ENCODE measurements at regions not wholly inside any gene's neighbourhood (a gene's known extent, or its start where the extent isn't known, plus 50 kb on each side); places are given as distances from the start of the nearest gene placed in this dataset.

GRCh38 chr20:51219544-51219943 is 196.6 kb upstream of the KCNG1 start:
- H3K27ac Mint-ChIP-seq: no peak overlapping the region
- peaks cover 12% of the 10 kb centered on the region for H3K9me3 Mint-ChIP-seq
- H3K36me3 Mint-ChIP-seq (ENCODE audit: low read depth): peaks cover 1% of the 10 kb centered on the region
- H3K4me3 Mint-ChIP-seq: no peak overlapping the region
- peaks cover 14% of the 10 kb centered on the region for H3K4me1 Mint-ChIP-seq (ENCODE audit: low read depth)
- intact Hi-C loops (cut with micrococcal nuclease): no loop called here
- peaks cover 26% of the 10 kb centered on the region for H3K27me3 Mint-ChIP-seq (ENCODE audit: insufficient read depth)
- no peak for DNase-seq (ENCODE audit: low spot score)

- Mint-ChIP-seq H3K9me3 (peaks cover 12% of the 10 kb centered on the region), H3K27ac (no peak overlapping the region), H3K36me3 (ENCODE audit: low read depth) (peaks cover 1% of the 10 kb centered on the region), H3K4me3 (no peak overlapping the region), H3K27me3 (ENCODE audit: insufficient read depth) (peaks cover 26% of the 10 kb centered on the region), H3K4me1 (ENCODE audit: low read depth) (peaks cover 14% of the 10 kb centered on the region)
- intact Hi-C loops (cut with micrococcal nuclease): no loop called here
- no peak for DNase-seq (ENCODE audit: low spot score)
Measured at GRCh38 chr20:51218603-51219002, 195.7 kb upstream of the KCNG1 start.

DNA sequence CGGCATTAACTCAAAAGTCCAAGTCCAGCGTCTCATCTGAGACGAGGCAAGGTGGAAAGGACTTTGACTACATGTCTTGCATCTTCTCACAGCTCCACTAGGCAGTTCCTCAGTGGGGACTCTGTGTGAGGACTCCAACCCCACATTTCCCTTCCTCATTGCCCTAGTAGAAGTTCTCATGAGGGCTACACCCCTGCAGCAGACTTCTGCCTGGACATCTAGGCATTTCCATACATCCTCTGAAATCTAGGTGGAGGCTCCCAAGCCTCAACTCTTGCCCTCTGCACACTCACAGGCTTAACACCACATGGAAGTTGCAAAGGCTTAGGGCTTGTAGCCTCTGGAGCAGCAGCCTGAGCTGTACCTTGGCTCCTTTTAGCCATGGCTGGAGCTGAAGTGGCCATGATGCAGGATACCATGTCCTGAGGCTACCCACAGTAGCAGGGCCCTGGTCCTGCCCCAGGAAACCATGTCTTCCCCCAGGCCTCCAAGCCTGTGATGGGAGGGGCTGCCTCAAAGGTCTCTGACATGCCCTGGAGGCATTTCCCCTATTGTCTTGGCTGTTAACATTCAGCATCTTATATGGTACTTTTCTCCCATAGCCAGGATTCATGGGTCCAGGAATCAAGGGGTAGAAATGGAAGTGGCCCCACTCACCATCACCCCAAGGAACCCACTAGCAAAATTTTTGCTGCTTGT is 194.6 kb upstream of the KCNG1 start:
- DNase-seq (ENCODE audit: low spot score): no peak
- peaks cover 19% of the 10 kb centered on the region for H3K27me3 Mint-ChIP-seq (ENCODE audit: insufficient read depth)
- intact Hi-C loops (cut with micrococcal nuclease): no loop called here

GRCh38 chr20:51216850-51217249 is 193.9 kb upstream of the KCNG1 start:
- Mint-ChIP-seq H3K4me3 (no peak overlapping the region), H3K9me3 (peaks cover 12% of the 10 kb centered on the region), H3K4me1 (ENCODE audit: low read depth) (peaks cover 12% of the 10 kb centered on the region), H3K27ac (no peak overlapping the region), H3K36me3 (ENCODE audit: low read depth) (peaks cover 1% of the 10 kb centered on the region), H3K27me3 (ENCODE audit: insufficient read depth) (peaks cover 19% of the 10 kb centered on the region)
- no peak for DNase-seq (ENCODE audit: low spot score)
- intact Hi-C loops (cut with micrococcal nuclease): no loop called here

More for the DNA sequence above, 194.6 kb upstream of the KCNG1 start:
- Mint-ChIP-seq H3K4me3 (no peak overlapping the region), H3K27ac (no peak overlapping the region), H3K36me3 (ENCODE audit: low read depth) (peaks cover 1% of the 10 kb centered on the region), H3K9me3 (peaks cover 12% of the 10 kb centered on the region), H3K4me1 (ENCODE audit: low read depth) (peaks cover 14% of the 10 kb centered on the region)

DNA sequence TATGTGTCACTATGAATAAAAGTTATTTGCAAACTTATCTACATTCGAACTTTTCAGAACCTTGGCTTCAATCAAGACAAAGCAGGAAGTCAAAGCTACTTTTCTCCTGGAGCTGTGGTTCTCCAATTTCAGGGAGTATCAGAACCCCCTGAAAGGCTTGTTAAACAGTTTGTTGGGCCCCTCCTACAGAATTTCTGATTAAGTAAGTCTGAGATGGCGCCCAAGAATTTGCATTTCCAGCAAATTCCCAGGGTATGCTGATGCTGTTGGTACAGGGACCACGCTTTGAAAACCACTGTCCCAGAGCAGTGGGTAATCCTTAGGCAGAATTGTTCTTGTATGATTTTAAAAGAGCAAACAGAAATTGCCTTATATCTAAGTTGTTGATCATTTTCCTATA is 189.9 kb upstream of the KCNG1 start:
- Mint-ChIP-seq H3K4me3 (no peak overlapping the region), H3K4me1 (ENCODE audit: low read depth) (no peaks in the 10 kb centered on the region), H3K9me3 (peaks cover 12% of the 10 kb centered on the region), H3K36me3 (ENCODE audit: low read depth) (peaks cover 1% of the 10 kb centered on the region), H3K27ac (no peak overlapping the region), H3K27me3 (ENCODE audit: insufficient read depth) (peaks cover 25% of the 10 kb centered on the region)
- intact Hi-C loops (cut with micrococcal nuclease): no loop called here
- DNase-seq (ENCODE audit: low spot score): no peak

DNA sequence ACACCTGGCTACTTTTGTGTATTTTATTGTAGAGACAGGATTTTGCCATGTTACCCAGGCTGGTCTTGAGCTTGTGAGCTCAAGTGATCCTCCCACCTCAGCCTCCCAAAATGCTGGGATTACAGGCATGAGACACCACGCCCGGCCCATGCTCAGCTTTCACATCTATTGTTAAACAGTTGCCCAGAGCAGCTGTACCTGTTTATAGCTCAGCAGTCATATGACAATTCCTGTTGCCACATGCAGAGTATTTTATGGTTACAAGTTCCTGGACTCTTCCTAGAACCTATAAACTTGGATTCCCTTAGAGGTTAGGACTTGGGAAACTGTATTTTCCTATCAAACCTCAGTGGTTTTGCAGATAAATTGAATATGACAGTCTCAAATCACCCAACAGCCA is 188.3 kb upstream of the KCNG1 start:
- intact Hi-C loops (cut with micrococcal nuclease): no loop called here
- no peak overlapping the region for H3K27ac Mint-ChIP-seq
- H3K4me1 Mint-ChIP-seq (ENCODE audit: low read depth): no peaks in the 10 kb centered on the region
- H3K36me3 Mint-ChIP-seq (ENCODE audit: low read depth): no peaks in the 10 kb centered on the region
- H3K4me3 Mint-ChIP-seq: no peak overlapping the region
- H3K9me3 Mint-ChIP-seq: no peaks in the 10 kb centered on the region
- peaks cover 26% of the 10 kb centered on the region for H3K27me3 Mint-ChIP-seq (ENCODE audit: insufficient read depth)
- DNase-seq (ENCODE audit: low spot score): no peak

GRCh38 chr20:51210084-51210483 is 187.2 kb upstream of the KCNG1 start:
- no peaks in the 10 kb centered on the region for H3K9me3 Mint-ChIP-seq
- H3K4me1 Mint-ChIP-seq (ENCODE audit: low read depth): no peaks in the 10 kb centered on the region
- no peak for DNase-seq (ENCODE audit: low spot score)
- no peak overlapping the region for H3K27ac Mint-ChIP-seq
- H3K27me3 Mint-ChIP-seq (ENCODE audit: insufficient read depth): peaks cover 27% of the 10 kb centered on the region
- no peaks in the 10 kb centered on the region for H3K36me3 Mint-ChIP-seq (ENCODE audit: low read depth)
- no peak overlapping the region for H3K4me3 Mint-ChIP-seq
- intact Hi-C loops (cut with micrococcal nuclease): no loop called here

- no peak for DNase-seq (ENCODE audit: low spot score)
- Mint-ChIP-seq H3K4me3 (no peak overlapping the region), H3K27ac (no peak overlapping the region), H3K27me3 (ENCODE audit: insufficient read depth) (peaks cover 27% of the 10 kb centered on the region), H3K36me3 (ENCODE audit: low read depth) (no peaks in the 10 kb centered on the region), H3K4me1 (ENCODE audit: low read depth) (no peaks in the 10 kb centered on the region), H3K9me3 (no peaks in the 10 kb centered on the region)
- intact Hi-C loops (cut with micrococcal nuclease): no loop called here
Measured at GRCh38 chr20:51208162-51208561, 185.3 kb upstream of the KCNG1 start.

DNA sequence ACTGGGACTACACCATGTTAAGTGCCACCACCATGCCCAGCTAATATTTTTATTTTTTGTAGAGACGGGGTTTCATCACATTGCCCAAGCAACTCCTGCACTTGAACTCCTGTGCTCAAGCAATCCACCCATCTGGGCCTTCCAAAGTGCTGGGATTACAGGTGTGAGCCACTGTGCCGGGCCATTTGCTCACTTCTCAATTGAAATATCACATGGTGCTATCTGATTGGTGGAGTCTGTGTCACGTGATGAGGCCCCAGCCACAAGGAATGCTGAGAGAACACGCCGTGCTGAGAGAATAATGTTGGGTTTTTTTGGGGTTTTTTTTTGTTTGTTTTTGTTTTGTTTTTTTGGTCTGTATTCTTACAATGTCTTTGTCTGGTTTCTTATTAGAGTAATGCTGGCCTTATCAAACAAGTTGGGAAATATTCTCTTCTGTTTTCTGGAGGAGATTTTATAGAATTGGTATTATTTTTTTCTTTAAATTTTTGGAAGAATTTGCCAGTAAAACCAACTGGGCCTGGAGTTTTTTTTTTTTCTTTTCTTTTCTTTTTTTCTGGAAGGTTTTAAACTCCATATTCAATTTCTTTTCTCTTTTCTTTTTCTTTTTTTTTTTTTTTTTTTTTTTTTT is 183.2 kb upstream of the KCNG1 start:
- intact Hi-C loops (cut with micrococcal nuclease): no loop called here
- no peak for DNase-seq (ENCODE audit: low spot score)
- no peaks in the 10 kb centered on the region for H3K9me3 Mint-ChIP-seq
- H3K4me3 Mint-ChIP-seq: no peak overlapping the region
- peaks cover 24% of the 10 kb centered on the region for H3K27me3 Mint-ChIP-seq (ENCODE audit: insufficient read depth)
- no peaks in the 10 kb centered on the region for H3K4me1 Mint-ChIP-seq (ENCODE audit: low read depth)
- H3K27ac Mint-ChIP-seq: no peak overlapping the region
- no peaks in the 10 kb centered on the region for H3K36me3 Mint-ChIP-seq (ENCODE audit: low read depth)

DNA sequence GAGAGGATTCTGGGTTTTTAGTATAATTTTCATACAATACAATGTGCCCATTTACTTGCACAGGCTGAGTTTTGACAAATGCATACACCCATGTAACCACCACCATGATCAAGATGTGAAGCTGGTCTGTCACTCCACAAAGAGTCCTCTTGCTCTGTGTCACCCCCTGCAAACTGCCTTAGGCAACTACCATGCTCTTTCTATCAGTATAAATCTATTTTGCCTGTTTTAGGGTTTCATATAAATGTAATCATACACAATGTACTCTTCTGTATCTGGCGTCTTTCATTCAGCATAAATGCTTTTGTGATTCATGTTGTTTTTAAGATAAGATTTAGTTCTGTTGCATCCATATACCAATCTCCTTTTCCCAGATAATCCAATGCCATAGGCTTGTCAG is 181.9 kb upstream of the KCNG1 start:
- no peak for DNase-seq (ENCODE audit: low spot score)
- Mint-ChIP-seq H3K27ac (no peak overlapping the region), H3K9me3 (no peaks in the 10 kb centered on the region), H3K27me3 (ENCODE audit: insufficient read depth) (peaks cover 20% of the 10 kb centered on the region), H3K4me1 (ENCODE audit: low read depth) (no peaks in the 10 kb centered on the region), H3K36me3 (ENCODE audit: low read depth) (no peaks in the 10 kb centered on the region), H3K4me3 (no peak overlapping the region)
- intact Hi-C loops (cut with micrococcal nuclease): no loop called here

DNA sequence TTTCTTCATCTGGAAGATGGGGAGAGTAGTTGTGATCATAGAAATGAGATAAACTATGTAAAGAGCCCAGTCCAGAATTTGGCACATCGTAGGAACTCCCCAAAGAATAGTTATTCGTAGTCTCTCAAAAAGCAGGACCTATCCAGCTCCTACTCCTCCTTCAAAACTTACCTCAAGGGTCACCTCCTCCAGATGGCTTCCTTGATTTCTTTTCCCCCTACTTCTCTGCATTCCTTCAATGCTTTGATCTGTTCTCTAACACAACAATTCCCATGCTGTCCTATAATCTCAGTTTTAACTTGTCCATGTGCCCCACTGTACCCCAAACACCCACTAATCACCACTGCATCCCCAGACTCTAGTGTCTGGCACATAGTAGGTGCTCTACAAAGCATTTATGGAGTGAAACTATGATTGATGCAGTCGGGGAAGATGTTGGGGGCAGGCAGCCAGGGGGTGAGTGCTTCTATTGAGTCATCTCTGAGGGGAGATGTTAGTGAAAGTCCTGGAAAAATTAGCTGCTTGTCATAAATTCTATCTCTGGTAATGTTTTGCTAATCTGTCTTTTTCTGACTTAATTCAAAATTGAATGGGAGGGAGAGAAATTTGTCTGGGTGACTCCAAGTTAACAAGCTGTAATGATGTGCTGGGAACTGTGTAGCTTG is 181.3 kb upstream of the KCNG1 start:
- no peak overlapping the region for H3K27ac Mint-ChIP-seq
- DNase-seq (ENCODE audit: low spot score): no peak
- no peak overlapping the region for H3K4me3 Mint-ChIP-seq
- intact Hi-C loops (cut with micrococcal nuclease): no loop called here
- no peaks in the 10 kb centered on the region for H3K9me3 Mint-ChIP-seq
- no peaks in the 10 kb centered on the region for H3K4me1 Mint-ChIP-seq (ENCODE audit: low read depth)
- H3K36me3 Mint-ChIP-seq (ENCODE audit: low read depth): no peaks in the 10 kb centered on the region
- peaks cover 20% of the 10 kb centered on the region for H3K27me3 Mint-ChIP-seq (ENCODE audit: insufficient read depth)

DNA sequence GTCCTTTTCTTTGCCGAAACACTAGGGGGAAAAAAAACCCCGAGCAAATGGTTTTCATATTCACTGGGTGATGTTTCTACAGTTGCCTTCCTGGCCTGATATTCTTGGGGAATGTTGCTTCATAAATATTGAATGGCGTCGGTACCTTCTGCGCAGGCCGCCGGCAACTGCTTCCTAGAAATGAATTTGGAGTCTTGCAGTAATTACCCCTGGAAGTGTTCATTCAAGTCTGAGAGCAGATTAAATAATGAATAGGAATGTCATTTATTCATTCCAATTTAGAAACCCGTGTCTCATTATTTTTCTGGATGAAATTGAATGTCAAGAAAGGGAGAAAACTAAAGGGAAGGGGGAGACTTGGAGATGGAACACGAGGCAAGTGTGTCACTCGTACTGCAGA is 179.4 kb upstream of the KCNG1 start:
- Mint-ChIP-seq H3K27ac (no peak overlapping the region), H3K9me3 (no peaks in the 10 kb centered on the region), H3K27me3 (ENCODE audit: insufficient read depth) (peaks cover 8% of the 10 kb centered on the region), H3K4me3 (no peak overlapping the region), H3K4me1 (ENCODE audit: low read depth) (no peaks in the 10 kb centered on the region), H3K36me3 (ENCODE audit: low read depth) (no peaks in the 10 kb centered on the region)
- no peak for DNase-seq (ENCODE audit: low spot score)
- intact Hi-C loops (cut with micrococcal nuclease): no loop called here

GRCh38 chr20:51199920-51200319 is 177.0 kb upstream of the KCNG1 start:
- Mint-ChIP-seq H3K27ac (no peak overlapping the region), H3K27me3 (ENCODE audit: insufficient read depth) (peaks cover 9% of the 10 kb centered on the region), H3K4me1 (ENCODE audit: low read depth) (no peaks in the 10 kb centered on the region), H3K4me3 (no peak overlapping the region), H3K36me3 (ENCODE audit: low read depth) (no peaks in the 10 kb centered on the region), H3K9me3 (no peaks in the 10 kb centered on the region)
- no peak for DNase-seq (ENCODE audit: low spot score)
- intact Hi-C loops (cut with micrococcal nuclease): no loop called here
